Thymus (tissue), 11 donors: ENCODE measurements at regions not wholly inside any gene's neighbourhood (a gene's known extent, or its start where the extent isn't known, plus 50 kb on each side); places are given as distances from the start of the nearest gene placed in this dataset.

ENCODE experiments used
- DNase-seq, 9 donors: peaks; one replicate each; pipeline ENCODE4 v3.0.0-alpha.2; 2013; ENCODE audit warnings: low spot score in 9 of 9, low read depth in 6 of 9, missing footprints in 1 of 9
- H3K27ac ChIP-seq, 2 donors: one replicate each; pipeline ENCODE4 v1.5.1; 2013; ENCODE audit warnings: control low read depth in 1 of 2, low read depth in 1 of 2, low read length in 1 of 2, mild to moderate bottlenecking in 1 of 2, moderate library complexity in 1 of 2
- H3K27me3 ChIP-seq, 2 donors: one replicate each; pipeline ENCODE4 v1.5.1; 2013; ENCODE audit warnings: low read length in 1 of 2; ENCODE audit not compliant: control insufficient read depth in 2 of 2, insufficient read depth in 1 of 2
- H3K36me3 ChIP-seq, 2 donors: one replicate each; pipeline ENCODE4 v1.5.1; 2013; ENCODE audit warnings: low read length in 1 of 2, mild to moderate bottlenecking in 1 of 2, moderate library complexity in 1 of 2; ENCODE audit not compliant: control insufficient read depth in 2 of 2, insufficient read depth in 2 of 2
- H3K4me1 ChIP-seq, 2 donors: one replicate each; pipeline ENCODE4 v1.5.1; 2013; ENCODE audit warnings: low read length in 2 of 2; ENCODE audit not compliant: control insufficient read depth in 2 of 2, insufficient read depth in 2 of 2
- H3K4me3 ChIP-seq, 2 donors: one replicate each; pipeline ENCODE4 v1.5.1; 2013; ENCODE audit warnings: low read length in 2 of 2, control low read depth in 1 of 2, mild to moderate bottlenecking in 1 of 2
- H3K9me3 ChIP-seq, 2 donors: one replicate each; pipeline ENCODE4 v1.5.1; 2013; ENCODE audit warnings: low read length in 1 of 2, mild to moderate bottlenecking in 1 of 2; ENCODE audit not compliant: control insufficient read depth in 2 of 2, insufficient read depth in 1 of 2
- WGBS: extraction: QIAGEN DNeasy Blood & Tissue Kit; methylation state at CpG from one replicate; pipeline ENCODE4 v1.1.7; 2013; 5-methylcytosine and 5-hydroxymethylcytosine counted together
- donor health status: healthy.

DNA sequence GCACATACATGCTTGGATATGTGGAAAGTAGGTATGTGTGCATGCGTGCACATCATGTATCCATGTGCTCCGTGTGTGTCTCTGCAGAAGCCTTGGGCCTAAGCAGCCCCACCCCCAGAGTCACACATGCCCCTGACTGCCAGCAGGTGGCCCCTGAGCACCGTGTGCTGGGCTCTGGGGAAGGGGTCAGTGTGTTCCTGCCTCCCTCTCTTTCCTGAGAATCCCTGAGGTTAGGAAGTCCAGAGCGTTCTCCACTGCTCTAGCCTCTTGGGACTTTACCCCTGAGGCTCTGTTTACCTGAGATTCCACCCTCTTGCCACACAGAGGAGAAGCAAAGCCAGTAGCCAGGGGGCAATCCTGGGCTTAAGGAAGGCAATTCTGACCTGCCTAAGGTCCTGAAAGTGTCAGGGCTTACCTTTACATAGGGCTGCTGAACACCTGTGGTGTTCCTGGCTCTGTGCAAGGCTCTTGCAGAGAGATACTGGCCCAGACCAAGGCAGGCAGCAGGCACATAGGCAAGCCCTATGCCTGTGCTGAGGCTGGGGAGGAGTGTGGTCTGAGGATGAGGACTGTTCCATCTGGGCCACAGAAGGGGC, 207.3 kb downstream of the TMEM38B start:
- DNase-seq = peak in 2 of 9 donors; percentile 18 to 26
- no peak overlapping the region for H3K27ac ChIP-seq
- H3K4me1 ChIP-seq = no peaks in the 10 kb centered on the region
- H3K36me3 ChIP-seq = no peaks in the 10 kb centered on the region
- no peak overlapping the region for H3K4me3 ChIP-seq
- no peaks in the 10 kb centered on the region for H3K9me3 ChIP-seq
- H3K27me3 ChIP-seq = no peaks in the 10 kb centered on the region
- WGBS = 45% methylated on average over 4 of the region's 4 CpGs

DNA sequence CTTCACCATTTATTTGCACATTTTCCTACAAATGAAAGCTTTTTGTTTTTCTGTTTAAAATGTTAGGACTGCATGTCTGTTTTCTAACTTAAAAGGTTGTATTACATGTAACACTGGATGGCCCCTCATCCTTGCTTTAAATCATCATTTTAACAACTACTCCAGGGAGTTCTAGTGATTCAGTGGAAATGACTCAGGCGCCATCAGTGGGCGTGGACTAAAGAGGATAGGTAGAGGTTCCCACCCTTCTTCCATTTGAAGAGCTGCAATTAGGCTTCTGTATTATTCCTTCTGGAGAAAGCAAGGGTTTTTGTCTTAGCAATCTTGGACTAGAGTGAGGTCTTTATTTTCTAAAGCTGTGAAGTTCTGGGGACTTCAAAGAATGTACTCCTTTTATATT, 213.7 kb downstream of the TMEM38B start:
- H3K36me3 ChIP-seq = no peaks in the 10 kb centered on the region
- no peaks in the 10 kb centered on the region for H3K9me3 ChIP-seq
- WGBS = 96% methylated on average over 2 of the region's 2 CpGs
- no peak for DNase-seq
- no peak overlapping the region for H3K27ac ChIP-seq
- H3K27me3 ChIP-seq = no peaks in the 10 kb centered on the region
- H3K4me3 ChIP-seq = no peak overlapping the region
- no peaks in the 10 kb centered on the region for H3K4me1 ChIP-seq

DNA sequence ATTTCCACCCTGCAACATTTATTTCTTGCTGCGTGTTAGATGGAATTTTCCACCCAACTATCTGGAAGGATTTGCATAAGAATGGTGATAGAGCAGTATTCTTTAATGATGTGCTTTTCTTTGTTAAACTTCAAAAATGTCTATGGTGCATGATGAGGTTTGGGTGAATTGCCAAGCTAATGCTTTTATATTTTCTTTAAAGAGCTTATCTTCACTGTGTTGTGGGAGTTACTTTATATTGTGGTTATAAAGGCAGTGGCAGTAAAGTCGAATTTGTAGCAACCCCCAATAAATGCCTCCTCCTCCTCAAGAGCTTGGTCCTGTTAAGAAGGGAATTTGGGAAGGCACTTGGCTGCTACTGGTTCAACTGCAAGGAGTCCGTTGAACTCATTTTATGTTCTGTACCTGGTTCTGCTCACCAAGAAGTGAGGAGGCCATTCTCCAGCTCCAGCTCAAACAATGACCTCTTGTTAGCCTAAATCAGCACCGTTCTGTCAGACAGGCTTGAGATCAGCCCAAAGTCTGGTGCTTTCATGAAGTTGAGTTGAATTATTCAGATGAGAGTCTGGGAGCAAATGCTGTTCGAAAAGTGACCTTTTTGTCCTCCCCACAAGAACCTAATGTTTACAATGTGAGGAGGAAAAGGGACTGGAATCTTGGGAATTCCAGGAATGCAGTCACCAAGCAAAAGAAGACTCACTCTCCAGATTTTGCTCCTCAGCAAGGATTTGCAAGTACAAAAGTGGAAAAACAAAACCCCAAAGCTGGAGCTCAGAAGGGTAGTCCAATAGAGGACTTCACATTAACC, 217.0 kb downstream of the TMEM38B start:
- Histone ChIP-seq H3K27ac (no peak overlapping the region), H3K4me3 (no peak overlapping the region), H3K36me3 (no peaks in the 10 kb centered on the region), H3K27me3 (no peaks in the 10 kb centered on the region), H3K4me1 (no peaks in the 10 kb centered on the region), H3K9me3 (no peaks in the 10 kb centered on the region)
- 85% methylated on average over 5 of the region's 5 CpGs for WGBS
- DNase-seq = no peak

DNA sequence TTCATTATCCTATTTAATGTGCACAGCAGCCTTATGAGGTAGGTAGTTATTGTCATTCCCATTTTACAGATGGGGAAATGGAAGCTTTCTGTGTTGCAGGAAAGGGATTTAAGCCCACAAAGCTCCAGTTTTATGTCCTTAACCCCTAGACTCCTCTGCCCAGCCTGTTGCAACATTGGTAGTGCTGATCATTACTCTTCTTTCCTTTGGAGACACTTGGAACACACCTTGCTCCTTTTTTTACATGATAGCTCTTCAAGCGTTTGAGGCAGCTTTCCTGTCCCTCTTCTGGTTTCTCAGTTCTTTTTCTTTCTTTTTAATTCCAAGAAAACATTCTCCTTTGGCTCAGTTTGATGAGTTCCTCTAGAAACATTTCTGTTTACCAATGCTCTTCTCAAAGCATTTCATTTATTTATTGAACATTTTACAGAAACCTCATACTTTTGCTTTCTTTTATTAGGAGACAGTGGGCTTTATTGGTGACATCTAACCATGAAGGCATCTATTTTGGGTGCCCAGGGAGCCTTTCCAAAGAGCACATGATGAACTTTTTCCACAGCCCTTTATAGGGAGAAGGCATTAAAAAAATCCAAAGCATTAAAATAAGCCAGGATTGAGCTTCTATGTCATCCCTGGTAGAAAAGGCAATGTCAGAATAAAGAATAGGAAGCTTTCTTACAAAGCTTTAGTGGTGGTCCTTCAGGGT, 218.0 kb downstream of the TMEM38B start:
- 85% methylated on average over 1 of the region's 1 CpG for WGBS
- Histone ChIP-seq H3K9me3 (no peaks in the 10 kb centered on the region), H3K27me3 (no peaks in the 10 kb centered on the region), H3K36me3 (no peaks in the 10 kb centered on the region), H3K27ac (no peak overlapping the region), H3K4me1 (no peaks in the 10 kb centered on the region), H3K4me3 (no peak overlapping the region)
- DNase-seq = no peak

DNA sequence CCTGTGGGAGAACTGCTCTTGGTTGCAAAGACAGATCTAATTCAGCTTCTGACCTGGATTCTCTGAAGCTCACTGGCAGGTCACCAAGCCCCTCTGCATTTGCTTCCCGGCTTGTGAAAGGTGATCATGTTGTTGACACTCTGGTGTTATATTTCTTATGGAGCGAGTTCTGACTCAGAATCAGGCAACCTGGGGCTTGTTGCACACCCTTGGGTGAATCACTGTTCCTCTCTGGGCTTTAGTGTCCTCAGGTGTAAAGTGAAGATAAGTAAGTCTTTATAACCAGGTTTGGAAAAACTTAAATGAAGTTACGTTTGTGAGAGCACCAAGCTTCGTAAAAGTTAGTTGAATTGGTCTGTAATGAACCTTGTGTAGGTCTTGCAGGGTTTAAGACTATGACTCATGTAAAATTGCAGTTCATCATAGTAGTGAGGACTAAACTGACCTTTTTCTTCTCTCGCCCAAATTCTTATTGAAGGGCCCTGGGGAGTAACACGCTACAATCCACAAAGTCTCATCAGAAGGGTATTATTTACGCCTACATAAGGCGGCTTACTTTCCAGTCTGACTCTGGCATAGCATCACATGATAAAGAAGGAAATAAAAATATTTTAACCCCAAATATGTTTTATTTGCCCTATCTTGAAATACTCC, 218.6 kb downstream of the TMEM38B start:
- 89% methylated on average over 8 of the region's 8 CpGs for WGBS
- peak in 1 of 9 donors; percentile 17 for DNase-seq
- no peaks in the 10 kb centered on the region for H3K9me3 ChIP-seq
- H3K27ac ChIP-seq = peak overlapping the region in 1 of 2 donors; percentile 57
- H3K27me3 ChIP-seq = no peaks in the 10 kb centered on the region
- H3K4me3 ChIP-seq = no peak overlapping the region
- no peaks in the 10 kb centered on the region for H3K36me3 ChIP-seq
- no peaks in the 10 kb centered on the region for H3K4me1 ChIP-seq

DNA sequence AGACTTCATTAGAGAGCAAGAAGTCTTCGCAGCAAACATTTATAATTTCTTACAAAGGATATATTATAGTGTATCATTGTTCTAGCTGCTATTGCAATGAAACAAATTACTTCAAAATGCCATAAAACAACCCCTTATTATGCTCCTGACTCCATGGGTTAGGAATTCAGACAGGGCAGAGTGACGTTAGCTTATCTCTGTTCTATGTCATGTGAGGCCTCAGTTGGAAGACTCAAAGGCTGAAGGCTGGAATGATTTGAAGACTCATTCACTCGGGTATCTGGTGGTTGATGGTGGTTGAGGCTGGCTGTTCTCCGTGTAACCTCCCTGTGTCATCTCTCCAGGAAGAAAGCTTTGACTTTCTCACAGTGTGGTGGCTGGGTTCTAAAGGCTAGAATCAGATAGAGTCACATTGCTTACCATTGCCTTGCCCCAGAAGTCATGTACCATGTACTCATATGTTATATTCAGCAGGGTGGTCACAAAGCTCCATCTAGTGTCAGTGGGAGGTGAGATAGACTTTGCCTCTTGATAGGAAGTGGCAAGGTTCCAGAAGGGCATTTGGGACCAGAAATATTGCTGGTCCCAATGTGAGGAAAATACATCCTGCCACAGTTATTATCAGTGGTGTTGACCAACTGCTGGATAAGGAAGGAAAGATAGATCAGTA, 226.9 kb downstream of the TMEM38B start:
- Histone ChIP-seq H3K9me3 (no peaks in the 10 kb centered on the region), H3K27ac (no peak overlapping the region), H3K4me1 (no peaks in the 10 kb centered on the region), H3K4me3 (no peak overlapping the region), H3K36me3 (no peaks in the 10 kb centered on the region), H3K27me3 (no peaks in the 10 kb centered on the region)
- WGBS = 70% methylated on average over 4 of the region's 4 CpGs
- DNase-seq = no peak

DNA sequence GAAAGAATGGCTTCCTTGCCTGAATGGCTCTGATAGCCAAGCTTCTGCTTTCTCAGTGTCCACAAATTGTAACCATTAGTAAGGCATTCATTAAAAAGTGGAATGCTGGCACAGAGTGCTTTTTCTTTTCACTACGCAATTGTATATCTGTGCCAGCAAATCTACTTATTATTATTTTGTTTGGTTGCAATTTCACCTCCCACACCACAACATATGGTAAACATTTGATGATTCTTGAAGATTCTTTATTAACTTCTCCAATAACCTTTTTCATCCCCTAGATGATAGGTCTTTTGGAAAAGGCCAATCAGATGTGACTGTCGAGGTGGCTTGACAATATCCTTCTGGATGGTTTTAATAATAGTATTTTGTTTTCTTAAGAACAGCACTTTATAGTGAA, 234.1 kb downstream of the TMEM38B start:
- Histone ChIP-seq H3K36me3 (no peaks in the 10 kb centered on the region), H3K4me3 (no peak overlapping the region), H3K27me3 (no peaks in the 10 kb centered on the region), H3K4me1 (no peaks in the 10 kb centered on the region), H3K9me3 (no peaks in the 10 kb centered on the region), H3K27ac (no peak overlapping the region)
- DNase-seq = no peak
- 94% methylated on average over 2 of the region's 2 CpGs for WGBS

DNA sequence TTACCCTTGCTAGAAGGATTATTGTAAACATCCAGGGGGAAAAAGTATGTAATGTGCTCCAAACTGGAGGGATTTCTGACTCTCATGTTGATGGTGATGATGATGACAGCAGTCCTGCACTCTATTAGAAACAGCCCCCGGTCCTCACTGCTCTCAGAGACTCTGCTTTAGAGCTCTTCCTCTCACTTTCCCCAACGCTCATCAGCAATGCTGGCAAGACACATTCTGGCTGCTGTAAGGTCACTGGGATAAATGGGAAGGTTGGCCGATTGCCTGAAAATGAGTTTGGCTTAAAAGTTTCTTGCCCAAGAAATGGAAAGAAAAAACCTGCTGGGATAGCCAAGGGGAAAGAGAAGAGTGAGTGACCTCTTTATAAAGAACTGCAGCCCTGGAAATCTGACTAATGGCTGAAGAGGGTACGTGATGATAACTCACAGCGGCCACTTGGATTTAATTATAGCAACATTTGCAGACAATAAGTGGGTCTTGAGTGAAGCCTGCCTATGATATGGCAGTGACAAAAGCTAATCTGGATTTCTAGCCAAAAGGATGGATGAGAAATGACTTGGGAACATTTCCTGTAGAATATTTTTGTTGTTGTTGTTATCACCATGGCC, 235.8 kb downstream of the TMEM38B start:
- Histone ChIP-seq H3K36me3 (no peaks in the 10 kb centered on the region), H3K27ac (no peak overlapping the region), H3K4me1 (no peaks in the 10 kb centered on the region), H3K27me3 (no peaks in the 10 kb centered on the region), H3K4me3 (no peak overlapping the region), H3K9me3 (no peaks in the 10 kb centered on the region)
- DNase-seq = no peak
- WGBS = 94% methylated on average over 5 of the region's 5 CpGs
